ENCODE measurements at regions not wholly inside any gene's neighbourhood (a gene's known extent, or its start where the extent isn't known, plus 50 kb on each side); places are given as distances from the start of the nearest gene placed in this dataset.

DNA sequence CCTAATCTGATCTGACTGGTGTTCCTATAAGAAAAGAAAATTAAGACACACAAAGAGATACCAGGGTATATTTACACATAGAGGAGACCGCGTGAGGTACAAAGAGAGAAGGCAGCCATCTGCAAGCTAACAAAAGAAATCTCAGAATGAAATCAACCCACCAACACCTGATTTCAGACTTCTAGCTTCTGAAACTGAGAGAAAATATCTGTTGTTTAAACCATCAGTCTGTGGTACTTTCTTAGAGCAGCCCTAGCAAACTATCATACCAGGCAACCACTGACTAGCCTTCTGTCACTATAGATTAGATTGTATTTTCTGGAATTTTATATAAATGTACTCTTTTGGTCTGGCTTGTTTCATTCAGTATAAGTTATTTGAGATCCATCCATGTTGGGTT is 779.3 kb upstream of the ACO1 start:
- intact Hi-C loops (cut with micrococcal nuclease) (no loop called here), dilution Hi-C loops (cut with MboI; ENCODE audit: extremely low pct_ligation_motif_present, low sequenced_read_pairs) (no loop called here)
- Histone ChIP-seq H3K9me1 (replicated peaks; ENCODE audit: control insufficient read depth, extremely low read depth, insufficient read depth, low read length) (no peaks in the 10 kb centered on the region), H3K9me3 (replicated peaks; ENCODE audit: control insufficient read depth, insufficient read depth, low read length) (no peaks in the 10 kb centered on the region), H2AFZ (ENCODE audit: low read depth, low read length) (no peak overlapping the region), H3K4me3 (replicated peaks in 1 of 3; ENCODE audit: insufficient read depth in 1 of 3, low read depth in 1 of 3, low read length in 3 of 3) (no peak overlapping the region), H3K36me3 (ENCODE audit: control insufficient read depth in 2 of 2, extremely low read depth in 1 of 2, insufficient read depth in 2 of 2, low read length in 2 of 2) (no peaks in the 10 kb centered on the region), H4K20me1 (replicated peaks; ENCODE audit: control insufficient read depth, extremely low read depth, insufficient read depth, low read length) (no peaks in the 10 kb centered on the region), H3K79me2 (ENCODE audit: control insufficient read depth, insufficient read depth, low read length) (no peaks in the 10 kb centered on the region), H3K9ac (replicated peaks; ENCODE audit: extremely low read depth, insufficient read depth, low read length) (no peak overlapping the region), H3K27ac (ENCODE audit: insufficient read depth, low read depth, low read length) (no peak overlapping the region), H3K4me2 (ENCODE audit: insufficient read depth, low read length) (no peak overlapping the region), H3K27me3 (ENCODE audit: control insufficient read depth in 2 of 2, insufficient read depth in 2 of 2, low read length in 2 of 2) (no peaks in the 10 kb centered on the region), H3K4me1 (ENCODE audit: control insufficient read depth, extremely low read depth, insufficient read depth, low read length) (peaks cover 14% of the 10 kb centered on the region)
- DNase-seq (ENCODE audit: low read depth, low spot score), result no peak
- POLR2A ChIA-PET, result no interaction called here
- CTCF ChIA-PET, result interaction anchor here (1.1 kb wide), 1 partner anchor 9 kb away, joined by 3 read pairs; no protein-coding TSS in a partner anchor
- no peak for FAIRE-seq
- TF ChIP-seq GATA2 (IDR thresholded peaks at IDR 0.05; ENCODE audit: insufficient read depth, insufficient read length, low read depth, low read length) (no peak), EZH2 (IDR thresholded peaks at IDR 0.05; ENCODE audit: borderline replicate concordance, low read depth, low read length, severe bottlenecking) (no peak), MYC (IDR thresholded peaks at IDR 0.05; ENCODE audit: low read depth, low read length) (no peak), POLR2AphosphoS5 (IDR thresholded peaks at IDR 0.05; ENCODE audit: insufficient read depth, low read depth, low read length) (no peak), POLR2A (IDR thresholded peaks at IDR 0.05; ENCODE audit: low read depth, low read length) (no peak), JUN (IDR thresholded peaks at IDR 0.05; ENCODE audit: borderline replicate concordance, insufficient read depth, insufficient read length, low read depth) (no peak), FOS (IDR thresholded peaks at IDR 0.05; ENCODE audit: borderline replicate concordance, insufficient read depth, low read length) (no peak)
- TF ChIP-seq, protein P1, sequence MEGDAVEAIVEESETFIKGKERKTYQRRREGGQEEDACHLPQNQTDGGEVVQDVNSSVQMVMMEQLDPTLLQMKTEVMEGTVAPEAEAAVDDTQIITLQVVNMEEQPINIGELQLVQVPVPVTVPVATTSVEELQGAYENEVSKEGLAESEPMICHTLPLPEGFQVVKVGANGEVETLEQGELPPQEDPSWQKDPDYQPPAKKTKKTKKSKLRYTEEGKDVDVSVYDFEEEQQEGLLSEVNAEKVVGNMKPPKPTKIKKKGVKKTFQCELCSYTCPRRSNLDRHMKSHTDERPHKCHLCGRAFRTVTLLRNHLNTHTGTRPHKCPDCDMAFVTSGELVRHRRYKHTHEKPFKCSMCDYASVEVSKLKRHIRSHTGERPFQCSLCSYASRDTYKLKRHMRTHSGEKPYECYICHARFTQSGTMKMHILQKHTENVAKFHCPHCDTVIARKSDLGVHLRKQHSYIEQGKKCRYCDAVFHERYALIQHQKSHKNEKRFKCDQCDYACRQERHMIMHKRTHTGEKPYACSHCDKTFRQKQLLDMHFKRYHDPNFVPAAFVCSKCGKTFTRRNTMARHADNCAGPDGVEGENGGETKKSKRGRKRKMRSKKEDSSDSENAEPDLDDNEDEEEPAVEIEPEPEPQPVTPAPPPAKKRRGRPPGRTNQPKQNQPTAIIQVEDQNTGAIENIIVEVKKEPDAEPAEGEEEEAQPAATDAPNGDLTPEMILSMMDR (IDR thresholded peaks at IDR 0.05; ENCODE audit: extremely low read depth in 1 of 2, insufficient read depth in 1 of 2, low read depth in 1 of 2, low read length in 2 of 2), result no peak
- TF ChIP-seq, protein P2, sequence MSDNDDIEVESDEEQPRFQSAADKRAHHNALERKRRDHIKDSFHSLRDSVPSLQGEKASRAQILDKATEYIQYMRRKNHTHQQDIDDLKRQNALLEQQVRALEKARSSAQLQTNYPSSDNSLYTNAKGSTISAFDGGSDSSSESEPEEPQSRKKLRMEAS (IDR thresholded peaks at IDR 0.05; ENCODE audit: insufficient read depth, insufficient read length), result no peak
- no TSS peak for BruUV-seq (replicated peaks)
